GM19397 (cell line): ENCODE measurements at regions not wholly inside any gene's neighbourhood (a gene's known extent, or its start where the extent isn't known, plus 50 kb on each side); places are given as distances from the start of the nearest gene placed in this dataset.
"Not testable (repeated sequence)": the region's sequence is repeated elsewhere in the genome, so short reads cannot be mapped to it uniquely, and the experiment has no call there.

ENCODE experiments used
- ATAC-seq: cut with Tn5 transposase; IDR thresholded peaks from one replicate; pipeline ENCODE4 v1.9.1; 2021; ENCODE audit warnings: mild to moderate bottlenecking, moderate library complexity; ENCODE audit not compliant: unreplicated experiment

GRCh38 chr14:48140804-48141203 lies 465.4 kb upstream of the MDGA2 start:
- no peak for ATAC-seq

- ATAC-seq, result no peak
Measured at GRCh38 chr14:48129472-48129871, 454.1 kb upstream of the MDGA2 start.

GRCh38 chr14:48127674-48128073 lies 452.3 kb upstream of the MDGA2 start:
- no peak for ATAC-seq

- no peak for ATAC-seq
Measured at GRCh38 chr14:48125654-48126053, 450.2 kb upstream of the MDGA2 start.

- no peak for ATAC-seq
Measured at GRCh38 chr14:48113713-48114112, 438.3 kb upstream of the MDGA2 start.

GRCh38 chr14:48111151-48111550 lies 435.7 kb upstream of the MDGA2 start:
- ATAC-seq, result no peak

GRCh38 chr14:48107646-48108045 lies 432.2 kb upstream of the MDGA2 start:
- ATAC-seq, result no peak

GRCh38 chr14:48096897-48097296 lies 421.5 kb upstream of the MDGA2 start:
- no peak for ATAC-seq

GRCh38 chr14:48086516-48086915 lies 411.1 kb upstream of the MDGA2 start:
- no peak for ATAC-seq

GRCh38 chr14:48075487-48075886 lies 400.1 kb upstream of the MDGA2 start:
- no peak for ATAC-seq

GRCh38 chr14:48052973-48053372 lies 377.6 kb upstream of the MDGA2 start:
- no peak for ATAC-seq

- ATAC-seq, result no peak
Measured at GRCh38 chr14:48035836-48036235, 360.4 kb upstream of the MDGA2 start.

- no peak for ATAC-seq
Measured at GRCh38 chr14:48027115-48027514, 351.7 kb upstream of the MDGA2 start.

- no peak for ATAC-seq
Measured at GRCh38 chr14:48023881-48024280, 348.5 kb upstream of the MDGA2 start.

- ATAC-seq, result not testable (repeated sequence)
Measured at GRCh38 chr14:48011484-48011883, 336.1 kb upstream of the MDGA2 start.

- ATAC-seq, result no peak
Measured at GRCh38 chr14:48008646-48009045, 333.2 kb upstream of the MDGA2 start.

- no peak for ATAC-seq
Measured at GRCh38 chr14:48005986-48006385, 330.6 kb upstream of the MDGA2 start.

GRCh38 chr14:47993883-47994282 lies 318.5 kb upstream of the MDGA2 start:
- ATAC-seq, result no peak

GRCh38 chr14:47988175-47988574 lies 312.8 kb upstream of the MDGA2 start:
- no peak for ATAC-seq

GRCh38 chr14:47978871-47979270 lies 303.5 kb upstream of the MDGA2 start:
- ATAC-seq, result no peak

GRCh38 chr14:47976139-47976538 lies 300.7 kb upstream of the MDGA2 start:
- ATAC-seq, result no peak

GRCh38 chr14:47966076-47966810 lies 290.8 kb upstream of the MDGA2 start:
- ATAC-seq, result no peak

GRCh38 chr14:47961634-47962033 lies 286.2 kb upstream of the MDGA2 start:
- no peak for ATAC-seq
